Stimulated activated naive B cell treated with anti-CD40 and anti-IgM and Interleukin-4, amounts not matched to agents 10 μg/mL and 1 μg/mL and 100 μg/mL, for 72 hours (primary cell): ENCODE measurements at regions not wholly inside any gene's neighbourhood (a gene's known extent, or its start where the extent isn't known, plus 50 kb on each side); places are given as distances from the start of the nearest gene placed in this dataset.
"Not testable (repeated sequence)": the region's sequence is repeated elsewhere in the genome, so short reads cannot be mapped to it uniquely, and the experiment has no call there.

Experiments used
- ATAC-seq, 2 donors: fragments of 150-1000 bp; cut with Tn5 transposase; replicated peaks; 2 replicates each; pipeline ENCODE4 v1.10.0; 2021; ENCODE audit warnings: moderate library complexity in 1 of 2
- DNase-seq: peaks from one replicate; pipeline ENCODE4 v3.0.0; 2021
- H3K27ac Mint-ChIP-seq: one replicate; pipeline ENCODE4 v1.8.0; 2022; ENCODE audit warnings: mild to moderate bottlenecking, mixed read lengths
- H3K27me3 Mint-ChIP-seq, 2 donors: one replicate each; pipeline ENCODE4 v1.8.0; 2022; ENCODE audit warnings: mixed read lengths in 2 of 2
- H3K36me3 Mint-ChIP-seq, 2 donors: one replicate each; pipeline ENCODE4 v1.8.0; 2022; ENCODE audit warnings: mixed read lengths in 2 of 2, mild to moderate bottlenecking in 1 of 2
- H3K4me1 Mint-ChIP-seq, 2 donors: one replicate each; pipeline ENCODE4 v1.8.0; 2022; ENCODE audit warnings: mixed read lengths in 2 of 2, mild to moderate bottlenecking in 1 of 2
- H3K4me3 Mint-ChIP-seq, 2 donors: one replicate each; pipeline ENCODE4 v1.8.0; 2022; ENCODE audit warnings: mild to moderate bottlenecking in 2 of 2, mixed read lengths in 2 of 2, moderate library complexity in 1 of 2
- H3K9me3 Mint-ChIP-seq, 2 donors: one replicate each; pipeline ENCODE4 v1.8.0; 2022; ENCODE audit warnings: mixed read lengths in 2 of 2, mild to moderate bottlenecking in 1 of 2

GRCh38 chr12:17875230-17875629, 214.8 kb downstream of the RERGL start:
- no peaks in the 10 kb centered on the region for H3K36me3 Mint-ChIP-seq
- no peaks in the 10 kb centered on the region for H3K4me1 Mint-ChIP-seq
- no peak overlapping the region for H3K4me3 Mint-ChIP-seq
- ATAC-seq (no peak), DNase-seq (no peak)
- peaks cover 16 to 21% of the 10 kb centered on the region in 2 donors for H3K9me3 Mint-ChIP-seq
- no peaks in the 10 kb centered on the region for H3K27me3 Mint-ChIP-seq
- H3K27ac Mint-ChIP-seq, result no peak overlapping the region

- Mint-ChIP-seq H3K36me3 (no peaks in the 10 kb centered on the region), H3K4me3 (no peak overlapping the region), H3K9me3 (peaks cover 11 to 13% of the 10 kb centered on the region in 2 donors), H3K27me3 (no peaks in the 10 kb centered on the region), H3K4me1 (no peaks in the 10 kb centered on the region), H3K27ac (no peak overlapping the region)
- no peak for ATAC-seq
- DNase-seq, result no peak
These were observed 223.2 kb downstream of the RERGL start for GRCh38 chr12:17866802-17867201.

GRCh38 chr12:17855548-17855947, 234.4 kb downstream of the RERGL start:
- H3K4me1 Mint-ChIP-seq, H3K36me3 Mint-ChIP-seq, H3K27me3 Mint-ChIP-seq, ATAC-seq, H3K9me3 Mint-ChIP-seq, H3K4me3 Mint-ChIP-seq, DNase-seq, H3K27ac Mint-ChIP-seq: not testable (repeated sequence)

GRCh38 chr12:17853054-17853453, 236.9 kb downstream of the RERGL start:
- Mint-ChIP-seq H3K27me3 (no peaks in the 10 kb centered on the region), H3K4me1 (no peaks in the 10 kb centered on the region), H3K36me3 (no peaks in the 10 kb centered on the region), H3K9me3 (peaks cover 3 to 8% of the 10 kb centered on the region in 2 donors), H3K27ac (no peak overlapping the region), H3K4me3 (no peak overlapping the region)
- no peak for DNase-seq
- no peak for ATAC-seq

- Mint-ChIP-seq H3K27ac (no peak overlapping the region), H3K27me3 (no peaks in the 10 kb centered on the region), H3K4me3 (no peak overlapping the region), H3K4me1 (no peaks in the 10 kb centered on the region), H3K36me3 (no peaks in the 10 kb centered on the region), H3K9me3 (peaks cover 0 to 3% of the 10 kb centered on the region in 2 donors)
- ATAC-seq, result no peak
- no peak for DNase-seq
These were observed 248.5 kb downstream of the RERGL start for GRCh38 chr12:17841496-17841895.

- Mint-ChIP-seq H3K27ac (no peak overlapping the region), H3K9me3 (no peaks in the 10 kb centered on the region), H3K4me3 (no peak overlapping the region), H3K36me3 (no peaks in the 10 kb centered on the region), H3K27me3 (no peaks in the 10 kb centered on the region), H3K4me1 (no peaks in the 10 kb centered on the region)
- no peak for ATAC-seq
- no peak for DNase-seq
These were observed 260.2 kb downstream of the RERGL start for GRCh38 chr12:17829813-17830212.

GRCh38 chr12:17818931-17819330, 271.1 kb downstream of the RERGL start:
- Mint-ChIP-seq H3K4me3 (no peak overlapping the region), H3K4me1 (no peaks in the 10 kb centered on the region), H3K9me3 (peaks cover 14 to 17% of the 10 kb centered on the region in 2 donors), H3K36me3 (no peaks in the 10 kb centered on the region), H3K27me3 (no peaks in the 10 kb centered on the region), H3K27ac (no peak overlapping the region)
- no peak for ATAC-seq
- DNase-seq, result no peak

- peaks cover 18 to 21% of the 10 kb centered on the region in 2 donors for H3K9me3 Mint-ChIP-seq
- H3K4me1 Mint-ChIP-seq, result no peaks in the 10 kb centered on the region
- H3K27ac Mint-ChIP-seq, result no peak overlapping the region
- ATAC-seq (no peak), DNase-seq (no peak)
- no peak overlapping the region for H3K4me3 Mint-ChIP-seq
- no peaks in the 10 kb centered on the region for H3K36me3 Mint-ChIP-seq
- no peaks in the 10 kb centered on the region for H3K27me3 Mint-ChIP-seq
These were observed 279.6 kb downstream of the RERGL start for GRCh38 chr12:17810399-17810798.

GRCh38 chr12:17809206-17809605, 280.8 kb downstream of the RERGL start:
- DNase-seq, result no peak
- no peaks in the 10 kb centered on the region for H3K36me3 Mint-ChIP-seq
- ATAC-seq, result no peak
- no peak overlapping the region for H3K4me3 Mint-ChIP-seq
- H3K4me1 Mint-ChIP-seq, result no peaks in the 10 kb centered on the region
- H3K9me3 Mint-ChIP-seq, result peaks cover 14 to 21% of the 10 kb centered on the region in 2 donors
- no peaks in the 10 kb centered on the region for H3K27me3 Mint-ChIP-seq
- H3K27ac Mint-ChIP-seq, result no peak overlapping the region

GRCh38 chr12:17802657-17803641, 287.0 kb downstream of the RERGL start:
- H3K36me3 Mint-ChIP-seq, result no peaks in the 10 kb centered on the region
- no peak overlapping the region for H3K4me3 Mint-ChIP-seq
- ATAC-seq (no peak), DNase-seq (no peak)
- no peaks in the 10 kb centered on the region for H3K4me1 Mint-ChIP-seq
- no peaks in the 10 kb centered on the region for H3K27me3 Mint-ChIP-seq
- H3K27ac Mint-ChIP-seq, result no peak overlapping the region
- H3K9me3 Mint-ChIP-seq, result peaks cover 9 to 29% of the 10 kb centered on the region in 2 donors

GRCh38 chr12:17793854-17794253, 296.1 kb downstream of the RERGL start:
- Mint-ChIP-seq H3K4me3 (no peak overlapping the region), H3K9me3 (peaks cover 3 to 5% of the 10 kb centered on the region in 2 donors), H3K27me3 (no peaks in the 10 kb centered on the region), H3K36me3 (no peaks in the 10 kb centered on the region), H3K4me1 (no peaks in the 10 kb centered on the region), H3K27ac (no peak overlapping the region)
- ATAC-seq (no peak), DNase-seq (no peak)

GRCh38 chr12:17778242-17778641, 311.8 kb downstream of the RERGL start:
- ATAC-seq, result no peak
- H3K4me1 Mint-ChIP-seq, result no peaks in the 10 kb centered on the region
- H3K27ac Mint-ChIP-seq, result no peak overlapping the region
- DNase-seq, result no peak
- H3K36me3 Mint-ChIP-seq, result no peaks in the 10 kb centered on the region
- H3K9me3 Mint-ChIP-seq, result peaks cover 6 to 9% of the 10 kb centered on the region in 2 donors
- no peaks in the 10 kb centered on the region for H3K27me3 Mint-ChIP-seq
- no peak overlapping the region for H3K4me3 Mint-ChIP-seq

GRCh38 chr12:17763366-17763765, 326.6 kb downstream of the RERGL start:
- Mint-ChIP-seq H3K27me3 (no peaks in the 10 kb centered on the region), H3K36me3 (no peaks in the 10 kb centered on the region), H3K4me1 (no peaks in the 10 kb centered on the region), H3K9me3 (peaks cover 8 to 10% of the 10 kb centered on the region in 2 donors), H3K27ac (no peak overlapping the region), H3K4me3 (no peak overlapping the region)
- ATAC-seq (no peak), DNase-seq (no peak)

GRCh38 chr12:17759982-17760381, 330.0 kb downstream of the RERGL start:
- peaks cover 13 to 19% of the 10 kb centered on the region in 2 donors for H3K9me3 Mint-ChIP-seq
- no peaks in the 10 kb centered on the region for H3K27me3 Mint-ChIP-seq
- no peak for ATAC-seq
- no peak overlapping the region for H3K4me3 Mint-ChIP-seq
- no peaks in the 10 kb centered on the region for H3K4me1 Mint-ChIP-seq
- H3K36me3 Mint-ChIP-seq, result no peaks in the 10 kb centered on the region
- DNase-seq, result no peak
- no peak overlapping the region for H3K27ac Mint-ChIP-seq
